Thyroid gland (tissue), 4 donors: ENCODE measurements at regions not wholly inside any gene's neighbourhood (a gene's known extent, or its start where the extent isn't known, plus 50 kb on each side); places are given as distances from the start of the nearest gene placed in this dataset.

Experiments
- POLR2A ChIP-seq, 2 donors: fragments of 450-650 bp; IDR thresholded peaks; one replicate each; pipeline ENCODE4 v1.6.1; 2017; ENCODE audit warnings: antibody characterized with exemption in 2 of 2, mild to moderate bottlenecking in 2 of 2, moderate library complexity in 1 of 2
- TF ChIP-seq, protein P1 (sequence below), 6 experiments: fragments of 200-600 bp in 3 of 6; fragments of 450-650 bp in 3 of 6; sonication (generic) in 3 of 6; IDR thresholded peaks; one replicate each; pipeline ENCODE4 v1.5.1; 2016 to 2019; ENCODE audit warnings: antibody characterized with exemption in 6 of 6, mild to moderate bottlenecking in 2 of 6, inconsistent platforms in 1 of 6, moderate library complexity in 1 of 6

DNA sequence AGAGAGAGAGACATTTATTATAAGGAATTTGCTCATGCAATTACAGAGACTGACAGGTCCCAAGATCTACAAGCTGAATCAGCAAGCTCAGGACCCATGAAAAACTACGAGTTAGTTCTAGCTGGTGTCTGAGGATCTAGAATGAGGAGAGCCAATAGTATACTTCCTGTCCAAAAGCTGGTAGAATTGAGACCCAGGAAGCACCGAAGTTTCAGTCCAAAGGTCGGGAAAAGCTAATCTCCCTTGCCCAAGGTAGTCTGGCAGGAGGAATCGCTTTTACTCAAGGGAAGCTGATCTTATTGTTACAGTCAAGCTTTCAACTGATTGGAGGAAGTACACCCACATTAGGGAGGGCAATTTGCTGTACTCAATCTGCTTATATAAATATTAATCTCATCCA is 389.6 kb downstream of the ADCYAP1 start:
- TF ChIP-seq, protein P1, sequence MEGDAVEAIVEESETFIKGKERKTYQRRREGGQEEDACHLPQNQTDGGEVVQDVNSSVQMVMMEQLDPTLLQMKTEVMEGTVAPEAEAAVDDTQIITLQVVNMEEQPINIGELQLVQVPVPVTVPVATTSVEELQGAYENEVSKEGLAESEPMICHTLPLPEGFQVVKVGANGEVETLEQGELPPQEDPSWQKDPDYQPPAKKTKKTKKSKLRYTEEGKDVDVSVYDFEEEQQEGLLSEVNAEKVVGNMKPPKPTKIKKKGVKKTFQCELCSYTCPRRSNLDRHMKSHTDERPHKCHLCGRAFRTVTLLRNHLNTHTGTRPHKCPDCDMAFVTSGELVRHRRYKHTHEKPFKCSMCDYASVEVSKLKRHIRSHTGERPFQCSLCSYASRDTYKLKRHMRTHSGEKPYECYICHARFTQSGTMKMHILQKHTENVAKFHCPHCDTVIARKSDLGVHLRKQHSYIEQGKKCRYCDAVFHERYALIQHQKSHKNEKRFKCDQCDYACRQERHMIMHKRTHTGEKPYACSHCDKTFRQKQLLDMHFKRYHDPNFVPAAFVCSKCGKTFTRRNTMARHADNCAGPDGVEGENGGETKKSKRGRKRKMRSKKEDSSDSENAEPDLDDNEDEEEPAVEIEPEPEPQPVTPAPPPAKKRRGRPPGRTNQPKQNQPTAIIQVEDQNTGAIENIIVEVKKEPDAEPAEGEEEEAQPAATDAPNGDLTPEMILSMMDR (IDR thresholded peaks at IDR 0.05) = no peak
- no peak for TF ChIP-seq POLR2A (IDR thresholded peaks at IDR 0.05)
